Activated CD8-positive, alpha-beta T cell treated with anti-CD3 and anti-CD28 coated beads for 36 hours (primary cell): ENCODE measurements at regions not wholly inside any gene's neighbourhood (a gene's known extent, or its start where the extent isn't known, plus 50 kb on each side); places are given as distances from the start of the nearest gene placed in this dataset.

Source experiments
- ATAC-seq: fragments of 200-7000 bp; cut with Tn5 transposase; one replicate; pipeline ENCODE4 v1.10.0; 2021; ENCODE audit warnings: mild to moderate bottlenecking, moderate library complexity
- CTCF ChIA-PET: fragments of 350-600 bp; sonication (Branson Sonifier 250); formaldehyde crosslinking; loops from one replicate; lab custom pipeline; 2021; ENCODE audit warnings: antibody characterized with exemption; lab: Charles Lee
- POLR2A ChIA-PET: fragments of 350-600 bp; sonication (Branson Sonifier 250); formaldehyde crosslinking; loops from one replicate; lab custom pipeline; 2021; ENCODE audit warnings: antibody characterized with exemption; lab: Charles Lee
- DNase-seq: peaks from one replicate; pipeline ENCODE4 v3.0.0-alpha.2; 2020
- H3K27ac Mint-ChIP-seq: one replicate; pipeline ENCODE4 v1.8.0; 2021; ENCODE audit warnings: mild to moderate bottlenecking, mixed read lengths
- H3K27me3 Mint-ChIP-seq: one replicate; pipeline ENCODE4 v1.8.0; 2021; ENCODE audit warnings: mixed read lengths
- H3K36me3 Mint-ChIP-seq: one replicate; pipeline ENCODE4 v1.8.0; 2021; ENCODE audit warnings: low read depth, mixed read lengths
- H3K4me1 Mint-ChIP-seq: one replicate; pipeline ENCODE4 v1.8.0; 2021; ENCODE audit warnings: low read depth, mixed read lengths
- H3K4me3 Mint-ChIP-seq: one replicate; pipeline ENCODE4 v1.8.0; 2021; ENCODE audit warnings: mild to moderate bottlenecking, moderate library complexity, mixed read lengths
- H3K9me3 Mint-ChIP-seq: one replicate; pipeline ENCODE4 v1.8.0; 2021; ENCODE audit warnings: mixed read lengths
- intact Hi-C: fragments of 100-400 bp; cut with micrococcal nuclease; formaldehyde crosslinking; loops from one replicate; pipeline ENCODE4 v1.10.0; 2022
- TF ChIP-seq, protein P1 (sequence below): fragments of 200-600 bp; IDR thresholded peaks from one replicate; pipeline ENCODE4 v1.8.0; 2022; ENCODE audit warnings: antibody characterized with exemption, mild to moderate bottlenecking

- no peak overlapping the region for H3K27ac Mint-ChIP-seq
- DNase-seq (no peak), ATAC-seq (no peak)
- no peaks in the 10 kb centered on the region for H3K27me3 Mint-ChIP-seq
- ChIA-PET CTCF (no interaction called here), POLR2A (no interaction called here)
- no peaks in the 10 kb centered on the region for H3K4me1 Mint-ChIP-seq
- TF ChIP-seq, protein P1, sequence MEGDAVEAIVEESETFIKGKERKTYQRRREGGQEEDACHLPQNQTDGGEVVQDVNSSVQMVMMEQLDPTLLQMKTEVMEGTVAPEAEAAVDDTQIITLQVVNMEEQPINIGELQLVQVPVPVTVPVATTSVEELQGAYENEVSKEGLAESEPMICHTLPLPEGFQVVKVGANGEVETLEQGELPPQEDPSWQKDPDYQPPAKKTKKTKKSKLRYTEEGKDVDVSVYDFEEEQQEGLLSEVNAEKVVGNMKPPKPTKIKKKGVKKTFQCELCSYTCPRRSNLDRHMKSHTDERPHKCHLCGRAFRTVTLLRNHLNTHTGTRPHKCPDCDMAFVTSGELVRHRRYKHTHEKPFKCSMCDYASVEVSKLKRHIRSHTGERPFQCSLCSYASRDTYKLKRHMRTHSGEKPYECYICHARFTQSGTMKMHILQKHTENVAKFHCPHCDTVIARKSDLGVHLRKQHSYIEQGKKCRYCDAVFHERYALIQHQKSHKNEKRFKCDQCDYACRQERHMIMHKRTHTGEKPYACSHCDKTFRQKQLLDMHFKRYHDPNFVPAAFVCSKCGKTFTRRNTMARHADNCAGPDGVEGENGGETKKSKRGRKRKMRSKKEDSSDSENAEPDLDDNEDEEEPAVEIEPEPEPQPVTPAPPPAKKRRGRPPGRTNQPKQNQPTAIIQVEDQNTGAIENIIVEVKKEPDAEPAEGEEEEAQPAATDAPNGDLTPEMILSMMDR, result no peak
- intact Hi-C loops, result no loop called here
- peaks cover 9% of the 10 kb centered on the region for H3K9me3 Mint-ChIP-seq
- no peaks in the 10 kb centered on the region for H3K36me3 Mint-ChIP-seq
- H3K4me3 Mint-ChIP-seq, result no peak overlapping the region
Measured at GRCh38 chr16:64892835-64893785, 228.8 kb downstream of the CDH11 start.

DNA sequence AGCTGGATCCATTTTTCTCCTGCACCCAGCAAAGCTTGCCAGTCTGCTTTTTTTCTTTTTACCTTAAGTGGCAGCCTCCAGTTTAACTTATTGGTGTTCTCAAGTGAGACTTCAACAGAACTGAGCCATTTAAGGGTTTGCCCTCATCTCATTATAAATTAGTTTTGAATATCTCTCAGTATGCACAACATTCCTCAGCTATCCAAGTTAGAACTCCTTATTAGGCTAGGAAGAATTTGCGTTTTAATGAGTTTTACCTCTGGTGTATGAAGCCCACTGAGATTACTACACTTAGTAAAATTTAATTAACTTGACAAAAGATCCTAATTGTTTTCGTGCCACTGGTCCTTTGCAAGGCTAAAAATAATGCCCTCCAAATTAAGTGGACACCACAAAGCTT is 232.4 kb downstream of the CDH11 start:
- no peak for DNase-seq
- ChIA-PET POLR2A (interaction anchor here (0.6 kb wide), 1 partner anchor 8 kb away, joined by 3 read pairs; no protein-coding TSS in a partner anchor), CTCF (no interaction called here)
- Mint-ChIP-seq H3K9me3 (peaks cover 6% of the 10 kb centered on the region), H3K4me1 (no peaks in the 10 kb centered on the region), H3K27ac (no peak overlapping the region), H3K36me3 (no peaks in the 10 kb centered on the region), H3K4me3 (no peak overlapping the region), H3K27me3 (no peaks in the 10 kb centered on the region)
- no peak for ATAC-seq
- TF ChIP-seq, protein P1, result no peak
- intact Hi-C loops, result no loop called here

- H3K27me3 Mint-ChIP-seq, result no peaks in the 10 kb centered on the region
- ATAC-seq (no peak), DNase-seq (no peak)
- H3K4me3 Mint-ChIP-seq, result no peak overlapping the region
- intact Hi-C loops, result no loop called here
- TF ChIP-seq, protein P1, result no peak
- no peaks in the 10 kb centered on the region for H3K4me1 Mint-ChIP-seq
- no peaks in the 10 kb centered on the region for H3K36me3 Mint-ChIP-seq
- ChIA-PET CTCF (no interaction called here), POLR2A (no interaction called here)
- no peak overlapping the region for H3K27ac Mint-ChIP-seq
- H3K9me3 Mint-ChIP-seq, result peaks cover 6% of the 10 kb centered on the region
Measured at GRCh38 chr16:64887651-64888050, 234.2 kb downstream of the CDH11 start.

DNA sequence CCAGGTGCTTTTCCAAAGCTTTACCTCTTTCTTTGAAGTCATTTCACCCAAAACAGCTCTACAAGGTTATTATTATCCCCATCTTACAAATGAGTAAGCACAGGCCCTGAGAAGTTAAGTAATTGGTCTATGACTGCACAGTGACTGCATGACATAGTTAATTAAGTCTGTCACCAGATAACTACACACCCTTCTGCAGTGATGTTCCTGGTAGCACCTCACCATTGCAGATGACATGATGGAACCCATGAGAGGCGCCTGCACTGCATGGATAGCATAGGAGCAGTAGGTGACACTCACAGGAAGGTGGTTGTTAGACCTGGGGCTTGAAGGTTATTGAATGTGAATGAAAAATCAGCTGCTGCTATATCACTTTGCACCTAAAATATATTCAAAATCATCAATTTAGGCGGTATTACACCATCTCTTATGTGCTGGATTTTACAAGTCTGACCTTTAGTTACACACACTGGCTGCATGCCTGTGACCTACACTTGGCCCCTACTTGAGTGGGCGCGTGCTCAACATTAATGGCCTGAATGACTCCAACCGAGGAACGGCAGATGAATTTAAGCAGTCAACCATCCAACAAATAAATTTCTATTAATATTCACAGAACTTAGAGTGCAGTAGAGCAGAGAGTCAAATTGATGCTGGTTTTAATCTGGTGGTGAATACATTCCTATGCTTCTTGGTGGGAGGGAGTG is 239.6 kb downstream of the CDH11 start:
- Mint-ChIP-seq H3K9me3 (peaks cover 7% of the 10 kb centered on the region), H3K27ac (no peak overlapping the region), H3K4me1 (no peaks in the 10 kb centered on the region), H3K36me3 (no peaks in the 10 kb centered on the region), H3K4me3 (no peak overlapping the region), H3K27me3 (no peaks in the 10 kb centered on the region)
- POLR2A ChIA-PET, result interaction anchor here (0.5 to 0.6 kb wide), 2 partner anchors 7 to 19 kb away, joined by 3 read pairs; no protein-coding TSS in a partner anchor
- TF ChIP-seq, protein P1, result no peak
- CTCF ChIA-PET, result no interaction called here
- no peak for DNase-seq
- intact Hi-C loops, result no loop called here
- ATAC-seq, result no peak

GRCh38 chr16:64880994-64881393 is 240.9 kb downstream of the CDH11 start:
- intact Hi-C loops, result no loop called here
- no peak for ATAC-seq
- peaks cover 11% of the 10 kb centered on the region for H3K9me3 Mint-ChIP-seq

More at GRCh38 chr16:64880994-64881393, 240.9 kb downstream of the CDH11 start:
- no peak for DNase-seq
- TF ChIP-seq, protein P1, result no peak
- no peaks in the 10 kb centered on the region for H3K36me3 Mint-ChIP-seq
- no peaks in the 10 kb centered on the region for H3K4me1 Mint-ChIP-seq
- no peak overlapping the region for H3K4me3 Mint-ChIP-seq
- CTCF ChIA-PET, result no interaction called here
- H3K27me3 Mint-ChIP-seq, result no peaks in the 10 kb centered on the region
- POLR2A ChIA-PET, result no interaction called here
- H3K27ac Mint-ChIP-seq, result no peak overlapping the region
